NCI-H1694 treated with DMSO at 0.1 percent for 48 hours (cell line): ENCODE measurements at regions not wholly inside any gene's neighbourhood (a gene's known extent, or its start where the extent isn't known, plus 50 kb on each side); places are given as distances from the start of the nearest gene placed in this dataset.
"Not testable (repeated sequence)": the region's sequence is repeated elsewhere in the genome, so short reads cannot be mapped to it uniquely, and the experiment has no call there.

Experiments used
- DNase-seq: peaks from one replicate; lab custom pipeline; 2025; lab: John Stamatoyannopoulos, UW

DNA sequence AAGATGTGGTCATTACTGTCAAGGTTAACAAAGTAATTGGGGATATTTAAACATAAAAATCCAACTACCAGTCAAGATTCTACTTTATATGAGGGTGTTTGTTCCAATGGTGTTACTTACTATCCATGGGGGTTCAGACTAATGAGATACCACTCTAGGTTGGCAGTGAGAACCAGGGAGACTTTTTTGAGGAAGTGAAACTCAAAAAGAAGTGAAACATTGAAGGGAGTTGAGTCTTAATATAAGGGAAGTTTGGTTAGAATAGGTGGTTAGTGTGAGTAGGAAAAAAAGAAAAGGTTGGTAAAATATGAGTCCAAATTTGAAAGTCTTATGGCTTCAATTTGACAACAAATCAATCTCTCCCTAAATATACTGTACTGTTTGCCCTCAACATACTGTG lies 123.6 kb upstream of the ANK3 start:
- DNase-seq = no peak

DNA sequence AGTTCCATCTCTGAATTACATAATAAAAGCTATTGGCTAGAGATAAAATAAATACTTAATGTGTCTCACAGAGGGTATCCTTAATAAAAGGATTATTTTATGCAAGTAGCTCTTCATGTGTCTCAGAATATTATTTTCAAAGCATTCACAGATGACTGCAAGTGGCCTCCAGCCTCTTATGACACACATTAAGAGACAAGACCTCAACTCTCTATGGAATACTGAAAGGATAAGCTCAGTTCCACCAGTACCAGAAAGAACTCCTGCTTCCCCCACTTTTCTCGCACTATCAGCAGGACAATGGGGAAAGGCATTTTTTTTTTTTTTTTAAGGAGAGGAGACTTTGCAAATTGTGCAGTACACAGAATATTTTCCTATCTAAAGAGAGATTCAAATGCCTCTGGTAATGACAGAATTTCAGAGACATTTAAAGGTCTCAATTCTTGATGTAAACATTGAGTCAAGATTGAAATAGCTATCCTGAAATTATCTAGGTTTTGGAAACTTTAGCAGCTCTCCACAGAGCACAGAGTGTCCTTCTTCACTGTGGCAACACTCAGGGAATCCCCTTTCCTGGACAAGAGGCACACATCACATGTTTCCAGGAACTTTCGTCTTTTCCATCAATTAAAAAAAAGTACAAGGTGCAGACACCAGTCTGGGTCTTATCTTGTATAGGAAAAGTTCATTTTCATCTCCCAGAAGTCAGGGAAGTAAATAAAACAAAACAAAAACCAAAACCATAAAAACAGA lies 122.0 kb upstream of the ANK3 start:
- DNase-seq = no peak

DNA sequence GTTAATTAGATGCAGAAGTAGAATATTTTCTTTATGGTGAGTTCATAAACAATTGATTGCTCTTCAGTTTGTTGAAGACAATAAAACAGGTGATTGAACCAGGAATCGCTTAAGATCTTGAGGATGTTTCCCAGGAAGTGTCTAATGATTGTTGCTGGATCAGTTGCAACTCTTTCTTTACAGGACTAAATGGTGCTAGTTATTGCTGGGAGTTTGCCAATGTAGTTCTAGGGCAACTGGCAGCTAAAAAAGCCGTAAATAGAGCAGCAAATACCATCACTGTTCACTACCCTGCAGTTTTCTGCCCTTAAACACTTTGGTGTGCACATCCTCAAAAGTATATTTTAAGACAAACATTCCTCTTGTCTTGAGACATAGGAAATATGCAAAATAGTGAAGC lies 119.2 kb upstream of the ANK3 start:
- DNase-seq = no peak

DNA sequence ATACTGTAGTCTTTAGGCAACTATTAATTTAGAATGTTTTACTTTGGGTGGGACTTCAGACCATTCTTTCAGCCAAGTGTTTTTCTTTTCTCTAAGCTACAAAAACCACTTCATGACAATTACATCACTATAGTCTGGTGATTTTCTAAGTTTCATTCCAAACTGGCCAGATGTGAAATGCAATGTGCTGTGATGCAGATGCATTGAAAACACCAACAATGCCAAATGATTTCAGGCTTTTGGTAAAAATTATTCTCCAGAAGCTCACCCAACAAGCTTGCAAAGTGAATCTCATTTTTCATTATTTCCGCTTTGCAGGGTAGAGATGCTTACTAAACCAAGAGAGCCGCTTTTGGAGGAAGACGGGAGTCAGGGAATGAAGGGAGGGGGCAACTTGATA lies 118.4 kb upstream of the ANK3 start:
- no peak for DNase-seq

DNA sequence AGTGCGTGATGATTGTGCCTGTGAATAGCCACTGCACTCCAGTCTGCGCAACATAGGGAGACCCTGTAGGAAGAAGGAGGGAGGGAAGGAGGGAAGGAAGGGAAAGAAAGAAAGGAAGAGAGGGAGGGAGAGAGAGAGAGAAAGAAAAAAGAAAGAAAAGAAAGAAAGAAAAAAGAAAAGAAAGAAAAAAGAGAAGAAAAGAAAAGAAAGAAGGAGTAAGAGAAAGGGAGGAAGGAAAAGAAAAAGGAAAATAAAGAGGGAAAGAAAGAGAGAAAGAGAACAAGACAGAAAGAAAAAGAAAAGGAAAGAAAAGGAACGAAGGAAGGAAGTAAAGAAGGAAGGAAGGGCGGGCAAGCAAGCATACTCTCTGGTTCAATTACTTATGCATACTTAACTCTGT lies 112.9 kb upstream of the ANK3 start:
- DNase-seq = no peak

DNA sequence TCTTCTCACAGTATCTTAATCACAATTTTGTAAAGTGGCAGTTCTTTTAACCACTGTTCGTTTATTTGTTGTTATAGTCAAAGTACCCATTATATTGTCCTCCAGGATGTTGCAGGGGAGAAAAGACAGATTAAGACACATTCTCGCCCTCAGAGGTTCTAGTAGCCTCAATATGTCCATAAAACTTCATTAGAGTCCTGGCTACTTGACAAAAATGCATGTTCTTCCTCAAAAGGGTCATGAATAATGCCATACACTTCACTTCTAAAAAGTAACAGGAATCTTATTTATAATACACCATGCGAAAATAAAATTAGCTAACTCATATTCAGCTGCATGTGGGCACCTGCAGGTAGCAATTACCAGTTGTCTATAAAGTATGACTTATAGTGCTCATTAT lies 109.3 kb upstream of the ANK3 start:
- no peak for DNase-seq

DNA sequence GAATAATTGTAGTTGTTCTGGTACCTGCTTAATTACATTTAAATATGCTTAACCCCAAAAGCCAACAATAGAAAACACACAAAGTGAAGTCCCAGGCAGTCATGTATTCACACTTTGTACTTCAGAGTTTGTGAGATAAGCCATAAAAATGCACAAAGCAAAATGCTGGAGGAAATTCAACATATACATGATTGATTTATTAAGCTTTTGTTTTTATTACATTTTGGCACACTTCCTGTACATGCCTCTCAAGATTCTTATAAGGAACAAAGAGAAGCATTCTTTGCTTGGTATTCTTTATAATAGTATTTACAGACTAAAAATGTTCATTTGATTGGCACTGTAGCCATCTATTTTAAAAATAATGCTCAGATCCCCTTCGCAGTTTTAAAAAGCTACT lies 107.7 kb upstream of the ANK3 start:
- DNase-seq = no peak

DNA sequence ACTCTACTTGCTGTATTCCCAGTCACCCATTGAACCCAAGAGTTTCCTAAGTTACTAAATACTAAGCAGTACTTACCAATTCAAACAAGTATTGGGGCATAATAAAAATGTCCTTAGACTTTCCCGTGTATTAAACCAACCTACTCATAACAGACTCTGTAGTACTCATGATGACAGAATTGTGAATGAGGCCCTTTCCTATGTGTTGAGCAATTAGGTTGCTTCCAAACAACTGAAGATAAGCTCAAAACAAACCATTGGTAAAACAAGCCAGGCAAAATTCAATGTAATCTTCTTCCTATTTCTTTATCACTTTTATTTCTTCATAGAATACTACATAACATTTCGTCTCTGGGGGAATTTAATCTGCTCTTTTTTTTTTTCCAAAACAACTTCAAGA lies 106.5 kb upstream of the ANK3 start:
- no peak for DNase-seq

DNA sequence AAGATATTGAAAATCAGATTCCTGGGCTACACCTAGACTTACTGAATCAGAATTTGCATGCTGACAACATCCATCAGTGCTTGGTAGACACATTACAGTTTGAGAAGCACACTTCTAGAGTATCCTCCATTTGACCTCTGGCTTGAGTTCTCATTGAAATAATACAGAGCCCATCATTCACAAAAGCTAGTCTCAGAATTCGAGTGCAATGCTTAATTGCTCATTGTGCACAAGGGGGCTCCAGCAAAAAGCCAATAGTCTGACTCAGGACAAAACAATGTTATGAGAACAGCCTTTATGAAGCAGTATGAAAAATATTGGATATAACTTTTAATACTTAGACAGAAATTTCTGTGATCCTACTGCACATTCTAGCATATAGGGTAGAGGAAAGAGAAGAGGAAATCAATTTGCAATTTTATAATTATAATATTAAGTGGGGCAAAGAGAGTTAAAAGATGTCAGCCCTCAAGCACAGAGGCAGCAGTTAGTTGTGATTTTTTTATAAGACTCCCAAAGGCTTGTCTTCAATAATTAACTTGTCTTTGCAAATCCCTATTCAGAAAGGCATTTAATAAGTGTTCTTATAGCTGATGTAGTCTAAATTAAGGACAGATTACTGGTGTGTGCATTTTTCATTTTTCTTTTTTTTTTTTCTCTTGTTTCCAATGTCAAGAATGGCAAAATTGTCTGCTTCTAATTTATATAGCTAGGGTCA lies 105.8 kb upstream of the ANK3 start:
- DNase-seq = no peak

DNA sequence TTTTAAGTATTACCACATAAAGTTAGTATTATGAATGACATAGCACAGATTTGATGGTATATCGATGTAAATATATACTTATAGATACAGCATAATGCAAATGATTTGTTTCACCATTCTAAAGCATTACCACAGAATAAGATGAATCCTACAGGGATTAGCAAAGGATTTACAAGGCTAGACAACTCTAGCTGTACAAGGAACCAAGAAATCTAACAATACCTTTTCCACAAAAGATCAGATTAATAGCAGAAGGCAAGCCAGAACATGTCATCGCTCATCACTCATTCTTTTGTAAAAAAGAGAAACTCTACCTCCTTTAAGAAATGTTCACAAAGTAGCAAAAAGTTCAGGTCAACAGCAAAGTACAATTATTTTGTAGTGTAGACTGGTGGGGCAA lies 105.1 kb upstream of the ANK3 start:
- DNase-seq = no peak

DNA sequence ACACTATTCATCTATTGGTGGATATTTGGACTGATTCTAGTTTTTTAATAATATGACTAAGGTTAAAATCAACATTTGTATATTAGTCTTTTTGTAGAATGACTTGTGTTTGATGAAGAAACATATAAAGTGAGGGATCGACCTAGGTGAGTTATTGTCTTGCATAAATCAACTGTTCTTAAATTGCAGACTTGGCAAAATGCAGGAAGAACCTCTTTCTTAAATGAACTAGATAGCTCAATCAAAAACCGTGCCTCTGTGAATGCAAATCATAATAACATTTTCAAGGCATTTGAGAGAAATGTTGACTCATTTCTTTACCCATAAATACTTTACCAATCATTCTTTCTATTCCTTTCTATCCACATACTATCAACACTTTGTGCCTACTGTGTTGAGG lies 101.5 kb upstream of the ANK3 start:
- no peak for DNase-seq

DNA sequence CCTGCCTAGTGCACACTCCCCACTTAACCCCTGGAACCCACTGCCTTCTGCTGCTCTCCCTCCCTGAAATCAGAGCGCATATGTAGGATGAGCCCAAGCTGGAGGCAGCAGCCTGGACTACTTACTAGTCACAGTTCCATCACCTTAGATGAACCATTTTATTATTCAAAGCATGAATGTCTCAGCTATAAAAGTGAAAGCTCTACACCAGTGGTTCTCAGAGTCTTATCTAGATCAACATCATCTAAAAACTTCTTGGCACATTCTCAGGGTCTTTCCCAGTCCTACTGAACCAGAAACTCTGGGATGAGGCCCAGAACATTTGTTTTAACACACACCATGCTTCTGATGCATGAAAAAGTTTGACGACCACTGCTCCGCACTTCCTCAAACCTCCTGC lies 100.3 kb upstream of the ANK3 start:
- DNase-seq = no peak

DNA sequence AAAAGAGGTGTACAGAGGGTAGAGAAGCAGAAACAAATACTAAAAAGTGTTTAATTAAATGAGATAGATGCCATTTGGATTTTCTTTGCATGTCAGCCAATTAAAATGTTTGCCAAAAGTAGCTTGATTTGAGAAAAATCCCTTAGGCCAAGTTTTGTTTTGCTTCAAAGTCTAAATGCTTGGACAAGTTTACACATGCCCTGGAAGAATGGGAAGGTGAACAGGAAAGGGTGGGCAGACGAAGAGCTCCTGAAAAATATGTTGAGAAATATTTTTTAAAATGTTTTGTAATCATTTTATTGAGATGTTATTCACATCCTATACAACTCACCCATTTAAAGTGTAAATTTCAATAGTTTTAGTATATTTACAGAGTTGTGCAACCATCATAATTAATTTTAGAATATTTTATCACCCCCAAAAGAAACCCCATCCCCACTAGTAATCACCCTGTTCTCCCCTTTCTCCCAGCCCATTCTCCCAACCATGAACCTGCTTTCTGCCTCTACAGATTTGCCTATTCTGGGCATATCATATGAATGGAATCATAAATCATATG lies 98.5 kb upstream of the ANK3 start:
- DNase-seq = no peak

DNA sequence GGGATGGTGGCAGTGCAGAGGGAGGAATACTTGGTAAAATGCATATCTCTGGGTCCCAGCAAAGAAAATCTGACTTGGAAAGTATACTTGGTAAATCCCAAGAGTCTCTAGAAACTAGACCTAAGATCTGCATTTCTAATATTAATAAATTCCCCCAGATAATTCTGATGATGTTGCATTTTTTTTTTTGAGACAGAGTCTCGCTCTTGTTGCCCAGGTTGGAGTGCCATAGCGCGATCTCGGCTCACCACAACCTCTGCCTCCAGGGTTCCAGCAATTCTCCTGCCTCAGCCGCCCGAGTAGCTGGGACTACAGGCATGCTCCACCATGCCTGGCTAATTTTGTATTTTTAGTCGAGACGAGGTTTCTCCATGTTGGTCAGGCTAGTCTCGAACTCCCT lies 97.9 kb upstream of the ANK3 start:
- DNase-seq = no peak

DNA sequence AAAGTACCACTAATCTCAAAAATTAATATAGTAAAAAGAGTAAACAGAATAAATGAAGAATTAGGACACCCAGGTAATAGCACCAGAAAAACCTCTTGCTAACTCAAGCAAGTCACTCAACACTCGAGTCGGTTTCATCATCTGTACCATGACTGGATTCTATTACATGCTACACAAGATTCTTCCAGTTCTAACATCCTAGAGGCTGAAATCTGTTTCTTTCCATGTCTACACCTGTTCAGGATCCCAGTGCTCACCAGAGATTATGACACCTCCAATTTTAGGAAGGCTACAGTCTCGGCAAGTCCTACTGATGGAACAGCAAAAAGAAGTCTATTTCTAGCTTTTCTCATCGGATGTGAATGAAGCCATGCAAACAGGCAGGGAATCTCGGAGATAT lies 95.3 kb upstream of the ANK3 start:
- no peak for DNase-seq

DNA sequence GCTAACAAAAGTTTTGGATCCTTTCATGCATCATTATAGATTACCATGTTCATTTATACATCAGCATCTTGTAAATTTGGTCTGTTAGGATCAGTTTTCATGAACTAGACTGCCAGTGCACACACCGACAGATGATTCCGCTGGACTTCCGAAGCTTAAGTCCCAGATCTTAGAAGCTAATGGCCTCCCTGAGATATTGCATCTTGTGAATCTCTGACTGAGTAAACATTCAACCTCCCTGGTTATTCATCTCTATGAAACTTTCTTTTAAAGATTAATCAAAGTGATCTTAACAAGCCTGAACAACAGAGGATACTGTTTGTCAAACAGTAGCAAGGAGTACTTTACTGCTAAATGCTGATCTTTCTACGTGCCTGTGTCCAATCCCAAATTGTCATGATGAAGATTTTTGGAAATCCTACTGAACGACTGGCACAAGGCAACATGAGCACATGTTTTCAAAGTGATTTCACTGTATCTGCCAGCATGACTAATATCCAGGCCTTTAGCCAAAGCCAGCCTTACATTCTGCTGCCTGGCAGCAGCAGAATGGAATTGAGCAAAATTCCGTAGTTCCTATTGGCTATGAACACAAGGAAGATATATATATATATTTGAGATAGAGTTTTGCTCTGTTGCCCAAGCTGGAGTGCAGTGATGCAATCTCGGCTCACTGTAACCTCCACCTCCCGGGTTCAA lies 91.3 kb upstream of the ANK3 start:
- DNase-seq = peak; percentile 84

DNA sequence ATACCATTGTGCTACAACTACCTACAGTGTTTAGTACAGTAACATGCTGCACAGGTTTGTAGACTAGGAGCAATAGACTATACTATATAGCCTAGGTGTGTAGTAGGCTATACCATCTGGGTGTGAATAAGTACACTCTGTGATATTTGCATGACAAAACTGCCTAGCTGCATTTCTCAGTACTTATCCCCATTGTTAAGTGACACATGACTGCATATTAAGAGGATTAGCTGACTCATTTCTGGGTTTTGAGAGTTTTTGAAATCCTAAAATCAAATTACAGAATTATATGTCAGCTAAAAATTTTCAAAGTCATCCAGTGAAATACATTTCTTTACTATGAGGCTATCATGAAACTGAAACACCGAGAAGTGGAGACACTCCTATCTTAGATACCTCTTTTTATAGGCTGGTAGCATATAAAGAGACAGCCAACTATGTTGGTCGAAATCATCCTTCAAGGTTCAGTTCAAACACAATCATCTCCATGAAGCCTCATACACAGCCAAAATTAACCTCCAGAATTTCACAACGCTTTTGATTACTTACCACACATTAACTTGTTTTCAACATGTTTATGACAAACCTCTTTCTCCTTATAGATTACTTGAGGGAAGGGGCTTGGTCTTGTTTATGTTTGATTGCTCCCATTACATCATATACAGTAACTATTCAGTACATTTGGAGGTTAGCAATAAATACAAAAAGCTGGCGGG lies 89.8 kb upstream of the ANK3 start:
- no peak for DNase-seq

DNA sequence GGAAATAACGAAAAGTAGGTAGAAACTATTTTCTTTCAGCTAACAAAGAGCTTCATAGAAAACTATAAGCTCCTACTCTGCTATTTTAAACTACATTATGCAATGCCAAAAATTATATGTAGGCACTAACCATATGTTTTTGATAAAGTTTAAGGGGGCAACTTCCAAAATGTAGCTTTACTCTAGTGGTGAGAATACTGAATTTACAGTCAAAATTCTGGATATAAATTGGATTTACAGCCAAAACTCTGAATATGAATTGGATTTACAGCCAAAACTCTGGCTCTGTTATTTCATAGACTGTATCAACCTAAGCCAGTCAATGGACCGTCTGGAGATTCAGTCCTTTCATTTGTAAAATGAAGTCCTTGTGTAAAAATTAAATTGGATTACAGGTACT lies 86.8 kb upstream of the ANK3 start:
- DNase-seq = no peak

DNA sequence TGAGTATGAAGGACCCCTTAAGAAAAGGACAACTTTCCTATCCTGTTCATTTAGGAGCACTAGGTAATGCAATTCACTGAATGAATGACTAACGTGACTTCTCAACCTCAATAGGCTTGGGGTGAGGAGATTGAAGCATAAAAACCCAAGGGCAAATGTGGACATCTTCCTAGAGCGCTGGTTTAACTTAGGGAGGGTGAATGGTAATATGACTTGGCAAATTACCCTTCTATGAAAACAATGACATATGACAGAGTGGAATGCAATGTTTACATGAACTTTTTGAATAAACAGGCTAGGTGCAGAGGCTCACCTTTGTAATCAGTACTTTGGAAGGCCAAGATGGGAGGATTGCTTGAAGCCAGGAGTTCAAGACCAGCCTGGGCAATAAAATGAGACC lies 83.9 kb upstream of the ANK3 start:
- no peak for DNase-seq

DNA sequence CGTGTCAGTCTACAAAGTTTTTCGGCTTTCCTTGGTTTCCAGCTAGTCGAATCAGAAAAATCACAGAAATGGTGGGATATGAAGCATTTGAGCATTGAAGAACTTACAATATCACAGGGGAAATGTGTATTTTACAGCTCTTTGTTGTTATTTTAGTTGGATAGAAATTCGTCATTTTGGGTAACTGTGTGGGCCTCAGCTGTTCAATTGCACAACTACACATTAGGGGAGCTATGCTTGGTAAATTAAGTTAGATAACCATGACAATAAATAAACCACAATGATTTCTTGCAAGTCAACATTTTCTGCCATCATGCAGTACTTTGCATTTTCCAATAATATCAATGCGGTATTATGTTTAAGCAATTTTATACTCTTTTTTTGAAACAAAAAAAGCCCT lies 80.4 kb upstream of the ANK3 start:
- DNase-seq = no peak

DNA sequence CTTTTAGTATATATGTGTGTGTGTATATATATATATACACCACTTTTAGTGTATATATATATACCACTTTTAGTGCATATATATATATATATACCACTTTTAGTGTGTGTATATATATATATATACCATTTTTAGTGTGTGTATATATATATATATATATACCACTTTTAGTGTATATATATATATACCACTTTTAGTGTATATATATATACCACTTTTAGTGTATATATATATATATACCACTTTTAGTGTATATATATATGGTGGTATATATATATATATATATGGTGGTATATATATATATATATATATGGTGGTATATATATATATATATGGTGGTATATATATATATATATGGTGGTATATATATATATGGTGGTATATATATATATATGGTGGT lies 79.5 kb upstream of the ANK3 start:
- DNase-seq = not testable (repeated sequence)

DNA sequence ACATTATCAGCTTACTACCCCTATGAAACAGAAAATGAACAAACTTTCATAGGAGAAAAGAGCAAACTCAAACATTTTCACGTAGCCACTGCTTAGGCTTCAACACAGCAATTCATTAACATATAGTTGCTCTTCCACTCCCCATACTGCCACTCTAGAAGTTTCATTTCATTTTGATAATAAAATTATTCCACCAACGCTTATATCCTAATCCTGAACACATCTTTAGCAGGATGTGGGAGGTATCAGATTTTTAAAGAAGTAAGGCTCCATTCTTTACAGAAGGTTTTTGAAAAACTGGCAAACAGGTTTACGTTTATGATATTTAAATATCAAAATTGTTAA lies 77.5 kb upstream of the ANK3 start:
- no peak for DNase-seq
